Heart left ventricle (tissue), 13 donors: ENCODE measurements at regions not wholly inside any gene's neighbourhood (a gene's known extent, or its start where the extent isn't known, plus 50 kb on each side); places are given as distances from the start of the nearest gene placed in this dataset.

ENCODE experiments used
- POLR2A ChIP-seq, 2 donors: fragments of 450-650 bp; IDR thresholded peaks; one replicate each; pipeline ENCODE4 v1.6.1; 2017; ENCODE audit warnings: antibody characterized with exemption in 2 of 2, mild to moderate bottlenecking in 2 of 2, moderate library complexity in 2 of 2
- TF ChIP-seq, protein P1 (sequence below), 12 donors: fragments of 200-600 bp; sonication (generic) in 4 of 12; IDR thresholded peaks; one replicate each; pipeline versions ENCODE4 v1.5.0 to v1.8.0; 2018 to 2022; ENCODE audit warnings: antibody characterized with exemption in 12 of 12, mild to moderate bottlenecking in 5 of 12
- donor health status: ischemic (EF 13 %, LVEDD 7.1; RV severe dilation, severe dysfunction).
- donor health status: DM: no; HTN: yes; CAD: no.
- donor health status: DM: no; HTN: no; CAD: no.
- donor health status: ischemic (EF 25% LVEDD 6.9; RV normal size, moderate dysfunction).
- donor health status: ischemic (EF 25% LVEDD 5.7; RV mildly dilated, moderate dysfunction).
- donor health status: ischemic (EF 35%, LVEDD 5.7; RV mildly dilated, moderate dysfunction).
- donor health status: nonischemic (EF 11% LVEDD 7.7; RV severe dilation, severe dysfunction).
- donor health status: DM: yes; HTN: yes; CAD: no.
- donor health status: PGD.
- donor health status: ischemic (EF 29% LVEDD 5.4; RV normal size, mild dysfunction).
- donor health status: nonischemic (EF 23%, LVEDD 6.1; RV moderate dilation, normal function).

DNA sequence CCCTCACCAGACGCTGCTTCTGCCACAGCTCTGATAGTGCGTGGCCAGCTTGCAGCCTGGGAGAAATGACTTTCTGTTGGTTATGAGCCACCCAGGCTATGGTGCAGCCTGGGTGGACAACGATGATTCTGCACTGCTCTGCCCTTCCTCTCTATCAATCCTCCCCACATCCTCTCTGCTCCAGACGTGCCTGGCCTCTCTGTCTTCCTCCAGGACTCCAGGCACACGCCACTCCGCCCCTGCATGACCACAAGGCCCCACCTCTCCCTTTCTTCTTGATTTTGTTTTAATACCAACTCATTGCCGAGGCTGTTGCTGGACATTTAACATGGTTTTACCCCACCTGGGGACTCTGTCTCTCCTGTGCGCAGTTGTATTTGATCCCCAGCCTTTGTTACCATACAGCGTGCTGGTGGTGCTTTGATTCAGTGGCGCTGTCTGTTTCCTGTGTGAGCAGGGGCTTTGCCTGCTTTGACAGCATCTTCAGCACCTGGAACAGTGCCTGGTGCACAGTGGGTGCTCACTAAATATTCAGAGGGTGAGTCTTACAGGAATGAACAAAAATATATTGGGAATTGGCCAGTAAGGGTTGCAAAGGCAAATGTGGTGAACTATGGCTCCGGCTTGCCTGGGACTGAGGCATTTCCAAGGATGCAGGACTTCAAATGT, 280.9 kb downstream of the CDH26 start:
- TF ChIP-seq, protein P1, sequence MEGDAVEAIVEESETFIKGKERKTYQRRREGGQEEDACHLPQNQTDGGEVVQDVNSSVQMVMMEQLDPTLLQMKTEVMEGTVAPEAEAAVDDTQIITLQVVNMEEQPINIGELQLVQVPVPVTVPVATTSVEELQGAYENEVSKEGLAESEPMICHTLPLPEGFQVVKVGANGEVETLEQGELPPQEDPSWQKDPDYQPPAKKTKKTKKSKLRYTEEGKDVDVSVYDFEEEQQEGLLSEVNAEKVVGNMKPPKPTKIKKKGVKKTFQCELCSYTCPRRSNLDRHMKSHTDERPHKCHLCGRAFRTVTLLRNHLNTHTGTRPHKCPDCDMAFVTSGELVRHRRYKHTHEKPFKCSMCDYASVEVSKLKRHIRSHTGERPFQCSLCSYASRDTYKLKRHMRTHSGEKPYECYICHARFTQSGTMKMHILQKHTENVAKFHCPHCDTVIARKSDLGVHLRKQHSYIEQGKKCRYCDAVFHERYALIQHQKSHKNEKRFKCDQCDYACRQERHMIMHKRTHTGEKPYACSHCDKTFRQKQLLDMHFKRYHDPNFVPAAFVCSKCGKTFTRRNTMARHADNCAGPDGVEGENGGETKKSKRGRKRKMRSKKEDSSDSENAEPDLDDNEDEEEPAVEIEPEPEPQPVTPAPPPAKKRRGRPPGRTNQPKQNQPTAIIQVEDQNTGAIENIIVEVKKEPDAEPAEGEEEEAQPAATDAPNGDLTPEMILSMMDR (IDR thresholded peaks at IDR 0.05): no peak
- TF ChIP-seq POLR2A (IDR thresholded peaks at IDR 0.05): no peak
